DOHH2 (cell line): ENCODE measurements at regions not wholly inside any gene's neighbourhood (a gene's known extent, or its start where the extent isn't known, plus 50 kb on each side); places are given as distances from the start of the nearest gene placed in this dataset.

Source experiments
- H3F3A ChIP-seq: fragments of 200-600 bp; sonication (generic), shearing (Covaris generic); 2 replicates; pipeline ENCODE4 v1.6.0; 2016; ENCODE audit warnings: antibody characterized with exemption, mild to moderate bottlenecking; ENCODE audit not compliant: control insufficient read depth, insufficient read depth
- H3K27ac ChIP-seq: fragments of 200-600 bp; sonication (generic); 2 replicates; pipeline ENCODE4 v1.5.1; 2014; ENCODE audit warnings: low read depth, mild to moderate bottlenecking, low read length, moderate library complexity
- H3K27me3 ChIP-seq: fragments of 200-600 bp; sonication (generic); 2 replicates; pipeline ENCODE4 v1.6.1; 2014; ENCODE audit warnings: mild to moderate bottlenecking, low read length, mixed read lengths; ENCODE audit not compliant: control insufficient read depth
- H3K36me3 ChIP-seq: fragments of 200-600 bp; sonication (generic); 2 replicates; pipeline ENCODE4 v1.6.1; 2014; ENCODE audit warnings: mild to moderate bottlenecking, low read length, moderate library complexity, mixed read lengths; ENCODE audit not compliant: control insufficient read depth
- H3K4me1 ChIP-seq: fragments of 200-600 bp; sonication (generic); 2 replicates; pipeline ENCODE4 v1.6.1; 2014; ENCODE audit warnings: mild to moderate bottlenecking, low read length, mixed read lengths; ENCODE audit not compliant: control insufficient read depth
- H3K4me2 ChIP-seq: fragments of 200-600 bp; sonication (generic); 2 replicates; pipeline ENCODE4 v1.6.0; 2014; ENCODE audit warnings: mild to moderate bottlenecking, low read length, moderate library complexity
- H3K4me3 ChIP-seq: fragments of 200-600 bp; sonication (generic); 2 replicates; pipeline ENCODE4 v1.5.1; 2014; ENCODE audit warnings: mild to moderate bottlenecking, low read length, mixed read lengths
- H3K79me2 ChIP-seq: fragments of 200-600 bp; sonication (generic); 2 replicates; pipeline ENCODE4 v1.6.1; 2014; ENCODE audit warnings: mild to moderate bottlenecking, low read length, mixed read lengths; ENCODE audit not compliant: control insufficient read depth
- H3K9me2 ChIP-seq: fragments of 200-600 bp; sonication (generic); replicated peaks from 2 replicates; pipeline ENCODE4 v1.6.1; 2014; ENCODE audit warnings: mild to moderate bottlenecking, low read length, mixed read lengths; ENCODE audit not compliant: control insufficient read depth
- H3K9me3 ChIP-seq: fragments of 200-600 bp; sonication (generic); 2 replicates; pipeline ENCODE4 v1.6.1; 2014; ENCODE audit warnings: antibody characterized with exemption, low read length, mixed read lengths; ENCODE audit not compliant: control insufficient read depth, insufficient read depth
- H4K20me1 ChIP-seq: fragments of 200-600 bp; sonication (generic); 2 replicates; pipeline ENCODE4 v1.6.0; 2014; ENCODE audit warnings: low read depth, mild to moderate bottlenecking, antibody characterized with exemption, low read length, moderate library complexity; ENCODE audit not compliant: control insufficient read depth, insufficient read depth
- CTCF ChIP-seq: fragments of 200-600 bp; sonication (generic); IDR thresholded peaks from one replicate; pipeline ENCODE4 v1.5.1; 2014; ENCODE audit warnings: antibody characterized with exemption, mild to moderate bottlenecking, low read depth, low read length; ENCODE audit not compliant: poor library complexity, severe bottlenecking
- EZH2phosphoT487 ChIP-seq: fragments of 200-600 bp; sonication (generic); IDR thresholded peaks from 2 replicates; pipeline ENCODE4 v1.6.1; 2017; ENCODE audit warnings: borderline replicate concordance, mild to moderate bottlenecking, antibody characterized with exemption, low read length, moderate library complexity, mixed read lengths

GRCh38 chr17:54124456-54124855, 301.7 kb downstream of the KIF2B start:
- H3K27me3 ChIP-seq = no peaks in the 10 kb centered on the region
- H3K79me2 ChIP-seq = no peaks in the 10 kb centered on the region
- H3K4me1 ChIP-seq = no peaks in the 10 kb centered on the region
- no peaks in the 10 kb centered on the region for H4K20me1 ChIP-seq
- no peaks in the 10 kb centered on the region; the same call in 1 of the 2 replicates for H3K9me3 ChIP-seq
- H3K9me2 ChIP-seq = no peaks in the 10 kb centered on the region
- no peaks in the 10 kb centered on the region for H3K36me3 ChIP-seq
- no peaks in the 10 kb centered on the region for H3F3A ChIP-seq
- H3K4me3 ChIP-seq = no peak overlapping the region
- no peak overlapping the region for H3K27ac ChIP-seq
- TF ChIP-seq EZH2phosphoT487 = no peak
- TF ChIP-seq CTCF = no peak
- no peak overlapping the region for H3K4me2 ChIP-seq

DNA sequence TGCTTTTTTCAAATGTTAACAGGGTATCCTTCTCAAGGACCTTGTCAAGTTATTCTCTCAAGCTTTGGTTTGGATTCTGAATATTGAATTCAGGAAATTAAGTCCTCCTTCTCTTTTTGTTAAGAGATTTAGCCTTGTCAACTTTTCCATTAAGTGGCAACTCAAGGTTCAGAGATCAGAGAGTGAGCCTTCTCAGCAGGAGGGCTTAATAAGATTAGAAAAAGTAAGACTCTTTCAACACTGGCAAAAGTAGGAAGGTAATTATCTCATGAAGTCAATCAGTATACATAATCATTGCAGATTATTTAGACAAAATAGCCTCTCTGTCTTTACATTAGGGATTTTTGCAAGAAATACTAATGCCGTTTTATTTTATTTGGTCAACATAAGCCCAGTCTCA, 330.7 kb downstream of the KIF2B start:
- Histone ChIP-seq H3K4me1 (no peaks in the 10 kb centered on the region), H4K20me1 (no peaks in the 10 kb centered on the region), H3K9me2 (no peaks in the 10 kb centered on the region), H3K9me3 (no peaks in the 10 kb centered on the region), H3F3A (no peaks in the 10 kb centered on the region), H3K27me3 (no peaks in the 10 kb centered on the region), H3K36me3 (no peaks in the 10 kb centered on the region), H3K4me3 (no peak overlapping the region), H3K27ac (no peak overlapping the region), H3K79me2 (no peaks in the 10 kb centered on the region), H3K4me2 (no peak overlapping the region)
- no peak for TF ChIP-seq CTCF
- no peak for TF ChIP-seq EZH2phosphoT487

- Histone ChIP-seq H3K36me3 (no peaks in the 10 kb centered on the region), H3K27me3 (no peaks in the 10 kb centered on the region), H3K4me1 (no peaks in the 10 kb centered on the region), H3K27ac (no peak overlapping the region), H3K9me2 (no peaks in the 10 kb centered on the region), H4K20me1 (no peaks in the 10 kb centered on the region), H3K4me3 (no peak overlapping the region), H3K79me2 (no peaks in the 10 kb centered on the region), H3K4me2 (no peak overlapping the region), H3K9me3 (no peaks in the 10 kb centered on the region), H3F3A (no peaks in the 10 kb centered on the region)
- TF ChIP-seq CTCF (no peak), EZH2phosphoT487 (no peak)
Observed at GRCh38 chr17:54157542-54157941, 334.8 kb downstream of the KIF2B start.
